Osteocyte (in vitro differentiated cells): ENCODE measurements at regions not wholly inside any gene's neighbourhood (a gene's known extent, or its start where the extent isn't known, plus 50 kb on each side); places are given as distances from the start of the nearest gene placed in this dataset.
A peak's percentile ranks its signal among the peaks of the same experiment; 100 is the strongest.

Experiments
- DNase-seq: peaks from one replicate; pipeline ENCODE4 v3.0.0; 2021; ENCODE audit warnings: mixed read lengths; ENCODE audit not compliant: unreplicated experiment; ENCODE audit errors: extremely low spot score
- H3K27ac Mint-ChIP-seq: one replicate; pipeline ENCODE4 v1.8.0; 2021; ENCODE audit warnings: mild to moderate bottlenecking, mixed read lengths; ENCODE audit not compliant: unreplicated experiment
- H3K27me3 Mint-ChIP-seq: one replicate; pipeline ENCODE4 v1.8.0; 2021; ENCODE audit warnings: mixed read lengths; ENCODE audit not compliant: unreplicated experiment
- H3K36me3 Mint-ChIP-seq: one replicate; pipeline ENCODE4 v1.8.0; 2021; ENCODE audit warnings: mixed read lengths; ENCODE audit not compliant: unreplicated experiment
- H3K4me1 Mint-ChIP-seq: one replicate; pipeline ENCODE4 v1.8.0; 2021; ENCODE audit warnings: mixed read lengths; ENCODE audit not compliant: unreplicated experiment
- H3K4me3 Mint-ChIP-seq: one replicate; pipeline ENCODE4 v1.8.0; 2021; ENCODE audit warnings: mild to moderate bottlenecking, moderate library complexity, mixed read lengths; ENCODE audit not compliant: unreplicated experiment
- H3K9me3 Mint-ChIP-seq: one replicate; pipeline ENCODE4 v1.8.0; 2021; ENCODE audit warnings: mixed read lengths; ENCODE audit not compliant: unreplicated experiment
- CTCF ChIP-seq: fragments of 200-600 bp; sonication (generic); IDR thresholded peaks from 2 replicates; pipeline ENCODE4 v1.5.0; 2021; ENCODE audit warnings: antibody characterized with exemption, mild to moderate bottlenecking, moderate library complexity

DNA sequence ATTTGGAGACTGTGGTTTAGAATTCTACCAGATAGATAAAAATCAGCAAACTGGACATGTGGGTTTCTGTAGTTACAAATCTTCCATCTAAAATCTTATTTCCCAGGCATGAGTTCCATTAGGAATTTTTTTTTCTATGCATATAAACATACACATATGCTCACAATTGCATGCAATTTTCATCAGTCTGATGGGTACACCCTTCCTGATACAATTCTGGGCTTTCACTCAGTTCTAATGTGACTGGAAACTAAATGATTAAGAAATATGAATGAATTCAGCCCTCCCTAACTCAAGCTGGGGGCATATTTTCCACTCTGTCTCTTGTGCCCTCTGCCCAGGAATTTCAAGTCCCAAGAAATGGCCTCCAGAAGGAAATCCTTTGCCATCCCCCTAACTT is 187.1 kb downstream of the SNX19 start:
- peak overlapping the region; percentile 89 for H3K27ac Mint-ChIP-seq
- H3K27me3 Mint-ChIP-seq = no peaks in the 10 kb centered on the region
- H3K4me1 Mint-ChIP-seq = peaks cover 75% of the 10 kb centered on the region
- H3K9me3 Mint-ChIP-seq = peaks cover 6% of the 10 kb centered on the region
- H3K36me3 Mint-ChIP-seq = peaks cover 2% of the 10 kb centered on the region
- no peak for DNase-seq
- no peak overlapping the region for H3K4me3 Mint-ChIP-seq
- no peak for TF ChIP-seq CTCF

DNA sequence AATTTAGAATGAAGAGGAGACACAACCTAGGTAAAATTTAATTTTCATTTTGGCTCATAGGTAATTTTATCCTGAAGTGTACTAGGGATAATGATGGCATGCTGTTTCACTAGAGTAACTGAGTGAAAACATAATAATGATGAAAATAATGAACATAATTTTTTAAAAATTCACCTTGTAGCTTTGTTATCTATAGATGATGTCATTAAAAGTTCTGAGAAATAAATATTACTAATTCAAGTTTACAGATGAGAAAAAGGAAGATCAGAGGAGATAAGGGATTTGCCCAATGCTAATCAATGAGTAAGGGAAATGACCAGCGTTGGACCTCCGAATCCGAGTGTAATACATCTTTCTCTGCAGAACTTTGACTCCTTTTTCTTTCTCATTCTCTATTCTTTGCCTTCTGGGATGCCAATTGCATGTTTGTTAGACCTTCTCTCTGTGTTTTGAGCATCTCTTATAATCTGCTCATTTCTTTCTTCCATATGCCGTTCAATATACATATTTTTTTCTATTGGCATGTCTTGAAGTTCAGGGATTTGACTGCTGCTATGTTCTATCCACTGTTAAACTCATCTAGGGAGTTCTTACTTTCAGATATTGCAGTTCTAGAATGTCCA is 186.5 kb downstream of the SNX19 start:
- Mint-ChIP-seq H3K9me3 (peaks cover 12% of the 10 kb centered on the region), H3K4me3 (no peak overlapping the region), H3K4me1 (peaks cover 71% of the 10 kb centered on the region), H3K27me3 (no peaks in the 10 kb centered on the region), H3K27ac (peak overlapping the region; percentile 89), H3K36me3 (peaks cover 2% of the 10 kb centered on the region)
- no peak for TF ChIP-seq CTCF
- DNase-seq = no peak

DNA sequence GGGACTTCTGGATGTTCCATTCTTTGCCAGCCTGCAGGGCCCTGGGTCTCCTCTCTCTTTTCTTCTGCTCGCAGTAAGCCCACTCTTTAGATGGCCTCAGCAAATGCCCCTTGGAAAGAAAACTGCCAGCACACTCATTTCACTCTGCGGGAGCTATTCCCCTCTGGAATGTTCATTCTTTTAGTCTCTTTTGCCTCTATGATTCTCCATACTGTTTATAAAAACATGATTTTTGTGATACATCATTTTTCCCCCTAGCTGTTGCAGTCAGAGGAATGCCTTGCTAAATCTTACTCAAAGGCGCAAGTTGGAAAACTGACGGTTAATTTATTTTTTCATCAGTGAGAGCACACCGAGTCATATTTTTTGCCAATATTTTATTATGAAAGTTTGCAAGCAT is 184.9 kb downstream of the SNX19 start:
- peaks cover 16% of the 10 kb centered on the region for H3K9me3 Mint-ChIP-seq
- TF ChIP-seq CTCF = peak; percentile 24
- DNase-seq = no peak
- H3K27me3 Mint-ChIP-seq = no peaks in the 10 kb centered on the region
- H3K27ac Mint-ChIP-seq = peak overlapping the region; percentile 88
- H3K36me3 Mint-ChIP-seq = peaks cover 2% of the 10 kb centered on the region
- H3K4me1 Mint-ChIP-seq = peaks cover 56% of the 10 kb centered on the region
- peak overlapping the region; percentile 1 for H3K4me3 Mint-ChIP-seq

DNA sequence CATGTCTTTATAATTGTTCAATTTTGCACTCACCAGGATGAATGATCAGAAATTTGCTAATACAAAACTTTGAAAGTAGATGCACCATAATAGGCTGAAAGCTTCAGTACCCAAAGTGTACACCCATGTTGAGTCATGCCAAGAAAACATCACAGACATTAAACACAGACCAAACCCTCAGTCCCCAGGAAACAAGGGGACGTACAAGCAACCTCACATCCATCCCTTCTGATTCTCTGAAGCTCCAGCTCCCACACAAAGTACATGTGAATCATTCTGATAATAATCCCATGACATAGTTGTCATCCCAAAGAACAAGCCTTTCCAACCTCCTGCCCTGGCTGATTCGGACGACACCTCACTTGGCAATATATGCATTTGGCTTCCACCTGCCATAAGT is 183.8 kb downstream of the SNX19 start:
- peak overlapping the region; percentile 88 for H3K27ac Mint-ChIP-seq
- H3K4me3 Mint-ChIP-seq = no peak overlapping the region
- H3K9me3 Mint-ChIP-seq = peaks cover 16% of the 10 kb centered on the region
- peaks cover 54% of the 10 kb centered on the region for H3K4me1 Mint-ChIP-seq
- TF ChIP-seq CTCF = no peak
- H3K27me3 Mint-ChIP-seq = no peaks in the 10 kb centered on the region
- peaks cover 2% of the 10 kb centered on the region for H3K36me3 Mint-ChIP-seq
- DNase-seq = no peak

DNA sequence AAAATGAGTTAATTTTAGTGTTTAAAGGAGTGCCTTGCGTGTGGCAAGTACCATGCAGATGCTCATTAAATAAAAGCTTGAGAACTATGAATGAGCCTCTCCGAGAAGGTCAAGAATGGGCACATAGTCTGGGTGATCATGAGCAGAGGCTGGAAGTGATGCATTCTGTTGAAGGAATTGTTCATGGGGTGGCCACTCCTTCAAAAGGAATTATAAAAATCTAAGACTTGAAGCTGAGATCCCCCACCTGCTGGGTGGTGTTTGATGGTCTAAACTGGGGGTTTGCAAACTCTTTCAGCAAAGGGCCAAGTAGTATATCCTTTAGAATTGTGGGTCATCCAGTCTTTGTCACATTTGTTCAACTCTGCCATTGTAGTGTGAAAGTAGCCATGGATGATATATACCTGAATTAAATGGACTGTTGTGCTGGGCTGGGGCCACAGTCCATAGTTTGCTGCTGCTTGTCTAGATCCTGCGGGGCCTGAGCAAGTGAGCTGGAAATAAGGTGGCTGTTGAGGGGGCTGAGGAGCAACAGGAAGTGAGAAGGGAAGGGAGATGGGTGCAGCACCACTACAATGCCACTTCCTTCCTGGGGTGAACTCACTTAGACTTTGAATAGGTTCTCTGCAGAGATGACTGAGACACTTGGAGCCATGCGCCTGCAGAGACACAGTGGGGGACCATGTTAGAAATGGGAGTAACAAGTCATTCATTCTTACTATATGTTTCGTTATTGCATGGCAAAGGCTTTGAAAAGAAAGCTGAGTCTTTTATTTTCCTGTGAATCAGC is 179.0 kb downstream of the SNX19 start:
- TF ChIP-seq CTCF = no peak
- no peak for DNase-seq
- Mint-ChIP-seq H3K27ac (peak overlapping the region; percentile 78), H3K9me3 (peaks cover 30% of the 10 kb centered on the region), H3K27me3 (no peaks in the 10 kb centered on the region), H3K36me3 (peaks cover 18% of the 10 kb centered on the region), H3K4me1 (peaks cover 26% of the 10 kb centered on the region), H3K4me3 (no peak overlapping the region)
